ENCODE measurements at regions not wholly inside any gene's neighbourhood (a gene's known extent, or its start where the extent isn't known, plus 50 kb on each side); places are given as distances from the start of the nearest gene placed in this dataset.
"Not testable (repeated sequence)": the region's sequence is repeated elsewhere in the genome, so short reads cannot be mapped to it uniquely, and the experiment has no call there.

DNA sequence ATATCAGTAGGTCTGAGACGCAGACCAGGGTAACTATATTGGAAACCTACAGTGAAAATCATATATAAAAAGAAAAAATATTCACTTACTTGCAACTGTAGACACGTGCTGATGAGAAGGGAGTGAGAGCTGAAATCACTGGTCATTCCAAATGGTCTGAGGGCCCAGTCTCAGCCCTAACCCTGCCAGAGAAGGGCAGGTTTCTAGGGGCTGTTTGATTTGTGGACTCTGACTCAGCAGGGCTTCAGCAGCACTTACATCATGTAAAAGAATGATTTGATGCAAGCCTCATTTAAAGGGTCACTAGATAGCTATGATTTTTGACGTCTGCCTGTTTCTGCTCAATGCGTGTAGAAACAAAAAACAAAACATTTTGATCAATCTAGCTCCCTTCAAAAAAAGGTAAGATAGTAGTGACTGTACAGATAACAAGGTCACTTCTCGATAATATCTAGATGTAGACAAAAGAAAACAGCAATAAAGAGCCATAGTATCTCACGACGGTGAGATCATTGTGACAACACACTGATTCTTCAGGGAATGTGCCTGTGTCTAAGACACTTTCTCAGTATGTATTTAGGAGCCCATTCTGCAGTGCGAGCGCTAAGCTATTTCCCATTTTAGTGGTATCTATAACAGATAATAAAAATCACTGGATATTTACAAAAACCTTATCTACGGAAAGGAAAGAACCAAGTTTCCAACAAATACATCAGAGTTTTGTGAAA is 307.2 kb downstream of the HIVEP2 start:
- no peak for DNase-seq

DNA sequence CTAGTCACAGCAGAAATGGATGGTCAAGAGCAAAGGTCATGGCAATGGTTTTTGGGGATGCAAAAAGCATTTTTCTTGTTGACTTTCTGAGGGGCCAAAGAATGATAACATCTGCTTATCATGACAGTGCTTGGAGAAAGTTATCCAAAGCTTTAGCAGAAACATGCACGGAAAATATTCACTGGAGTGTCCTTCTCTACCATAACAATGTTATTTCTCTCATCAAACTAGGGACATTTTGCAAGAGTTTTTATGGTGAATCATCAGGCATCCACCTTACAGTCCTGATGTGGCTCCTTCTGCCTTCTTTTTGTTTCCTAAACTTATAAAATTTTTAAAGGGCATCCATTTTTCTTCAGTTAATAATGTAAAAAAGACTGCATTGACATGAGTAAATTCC is 302.3 kb downstream of the HIVEP2 start:
- no peak for DNase-seq

DNA sequence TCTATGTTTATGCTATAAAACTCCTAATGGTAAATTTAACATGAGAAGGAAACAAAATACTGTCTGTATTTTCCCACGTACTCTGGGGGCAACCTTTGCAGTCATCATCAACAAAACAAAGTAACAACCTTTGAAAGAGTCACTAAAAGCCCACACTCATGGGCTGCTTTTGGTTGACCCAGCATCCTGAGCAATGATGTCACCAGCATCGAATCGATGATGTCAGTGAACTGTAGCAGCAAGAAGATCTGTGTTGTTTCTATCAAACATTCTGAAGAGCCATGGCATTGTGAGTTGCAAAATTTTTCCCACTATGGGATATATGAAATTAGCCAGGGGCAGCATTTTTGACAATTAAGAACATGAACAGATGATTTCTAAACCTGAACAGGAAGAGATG is 300.1 kb downstream of the HIVEP2 start:
- DNase-seq, result no peak

DNA sequence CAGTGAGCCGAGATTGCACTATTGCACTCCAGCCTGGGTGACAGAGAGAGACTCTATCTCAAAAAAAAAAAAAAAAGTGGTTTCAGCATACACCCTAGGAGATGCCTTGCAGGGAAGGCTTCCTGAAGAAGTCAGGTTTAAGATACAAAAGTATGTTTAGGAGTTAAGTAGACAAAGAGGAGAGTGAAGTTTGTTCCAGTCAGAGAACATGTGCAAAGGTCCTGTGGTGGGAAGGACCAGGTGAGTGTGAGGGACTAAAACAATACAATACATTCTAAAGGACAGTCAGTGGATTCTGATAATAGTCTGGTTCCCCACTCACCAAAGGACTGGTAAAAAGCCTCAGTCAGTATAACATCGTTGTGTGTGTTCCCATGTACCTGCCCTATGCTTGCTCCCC is 299.3 kb downstream of the HIVEP2 start:
- DNase-seq, result no peak

DNA sequence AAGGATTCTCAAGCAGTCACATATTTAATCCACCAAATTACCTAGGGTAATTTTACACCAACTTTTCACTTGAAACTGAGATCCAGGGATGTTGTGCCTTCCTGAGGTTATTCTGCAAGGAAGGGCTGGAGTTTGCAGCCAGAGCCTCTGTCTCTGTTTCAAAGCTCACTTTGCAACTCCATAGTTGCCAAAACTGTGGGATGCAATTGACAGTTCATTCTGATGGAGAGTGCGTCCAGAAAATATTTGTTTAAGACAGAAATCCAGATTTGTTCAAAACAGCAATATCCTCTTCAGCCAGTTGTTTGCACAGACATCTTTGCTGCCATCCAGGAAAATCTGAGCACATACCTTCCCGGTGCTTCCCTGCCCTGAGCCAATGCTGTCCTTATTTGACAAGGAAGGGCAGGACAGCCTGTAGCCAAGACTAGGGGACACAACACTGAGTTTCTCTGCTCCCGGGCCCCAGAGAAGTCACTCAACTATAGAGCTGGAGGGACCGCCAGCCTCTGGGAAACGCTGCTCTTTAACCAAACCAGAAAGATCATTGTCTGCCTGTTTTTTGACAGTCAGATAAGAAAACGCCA is 297.4 kb downstream of the HIVEP2 start:
- DNase-seq, result no peak

DNA sequence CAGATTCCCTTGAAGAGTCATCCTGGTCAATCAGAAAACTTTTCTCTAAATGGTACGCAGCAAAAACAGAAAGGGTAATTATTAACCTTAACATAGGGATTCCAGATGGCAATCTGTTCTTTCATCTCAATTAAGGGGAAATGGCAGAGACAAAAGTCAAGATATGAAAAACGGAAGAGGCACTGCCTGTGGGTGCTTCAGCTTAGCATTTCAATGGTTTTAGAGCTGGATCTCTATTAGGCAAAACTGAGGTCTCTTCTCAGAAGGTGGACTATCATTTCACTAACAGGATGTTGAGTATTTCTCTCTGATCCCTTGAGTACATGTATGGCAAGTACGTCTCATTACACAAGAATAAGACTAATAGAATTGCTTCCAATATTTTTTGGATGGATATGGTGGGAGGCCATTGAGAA is 296.9 kb downstream of the HIVEP2 start:
- DNase-seq, result no peak

DNA sequence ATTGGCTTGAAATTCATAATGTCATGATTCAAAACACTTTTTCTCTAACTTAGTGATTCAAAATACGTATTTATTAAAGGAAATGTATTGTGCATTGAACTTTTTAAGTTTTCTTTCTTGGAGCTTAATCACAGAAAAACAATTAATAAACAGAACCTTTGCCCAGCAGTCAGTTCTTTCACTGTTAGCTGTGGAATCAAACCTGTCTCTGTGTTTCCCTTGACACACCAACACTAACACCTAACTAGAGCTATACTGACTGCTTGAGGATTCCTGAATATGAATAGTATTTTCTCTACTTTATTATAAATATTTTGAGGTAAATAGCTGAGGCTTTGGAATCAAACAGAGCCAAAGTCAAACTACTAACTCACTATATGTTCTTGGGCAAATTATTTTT is 296.4 kb downstream of the HIVEP2 start:
- no peak for DNase-seq

DNA sequence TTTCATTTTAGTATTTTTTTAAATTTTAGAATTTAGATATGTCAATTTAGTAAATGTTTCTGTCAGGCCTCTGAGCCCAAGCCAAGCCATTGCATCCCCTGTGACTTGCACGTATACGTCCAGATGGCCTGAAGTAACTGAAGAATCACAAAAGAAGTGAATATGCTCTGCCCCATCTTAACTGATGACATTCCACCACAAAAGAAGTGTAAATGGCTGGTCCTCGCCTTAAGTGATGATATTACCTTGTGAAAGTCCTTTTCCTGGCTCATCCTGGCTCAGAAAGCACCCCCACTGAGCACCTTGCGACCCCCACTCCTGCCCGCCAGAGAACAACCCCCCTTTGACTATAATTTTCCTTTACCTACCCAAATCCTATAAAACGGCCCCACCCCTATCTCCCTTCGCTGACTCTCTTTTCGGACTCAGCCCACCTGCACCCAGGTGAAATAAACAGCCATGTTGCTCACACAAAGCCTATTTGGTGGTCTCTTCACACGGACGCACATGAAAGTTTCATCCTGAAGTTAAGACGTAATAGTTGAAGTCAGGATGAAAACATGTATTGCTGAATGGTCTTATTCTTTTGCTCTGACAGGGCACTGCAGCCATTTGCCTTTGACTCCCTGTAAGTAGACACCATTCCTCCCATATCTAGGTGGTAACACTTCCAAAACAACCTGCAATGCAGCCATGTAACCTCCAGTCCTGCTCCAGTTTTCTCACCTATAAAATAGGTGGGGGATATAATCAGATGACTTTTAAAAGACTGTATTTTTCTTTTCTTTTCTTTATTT is 295.3 kb downstream of the HIVEP2 start:
- DNase-seq, result not testable (repeated sequence)

DNA sequence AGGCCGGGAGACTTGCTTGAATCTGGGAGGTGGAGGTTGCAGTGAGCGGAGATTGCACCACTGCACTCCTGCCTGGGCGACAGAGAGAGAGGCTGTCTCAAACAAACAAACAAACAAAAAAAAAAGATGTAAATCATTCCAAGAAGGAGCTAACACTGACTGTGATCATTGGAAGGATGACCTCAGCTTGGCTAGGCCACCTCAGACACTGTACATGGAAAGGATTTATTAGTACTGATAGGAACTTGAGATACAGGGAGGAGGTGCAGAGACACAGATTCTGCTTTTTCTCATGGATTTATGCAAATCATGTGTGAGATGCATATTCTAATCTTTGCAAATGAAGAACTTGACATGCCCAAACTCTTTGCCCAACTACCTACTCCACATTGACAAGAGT is 293.6 kb downstream of the HIVEP2 start:
- DNase-seq, result no peak

DNA sequence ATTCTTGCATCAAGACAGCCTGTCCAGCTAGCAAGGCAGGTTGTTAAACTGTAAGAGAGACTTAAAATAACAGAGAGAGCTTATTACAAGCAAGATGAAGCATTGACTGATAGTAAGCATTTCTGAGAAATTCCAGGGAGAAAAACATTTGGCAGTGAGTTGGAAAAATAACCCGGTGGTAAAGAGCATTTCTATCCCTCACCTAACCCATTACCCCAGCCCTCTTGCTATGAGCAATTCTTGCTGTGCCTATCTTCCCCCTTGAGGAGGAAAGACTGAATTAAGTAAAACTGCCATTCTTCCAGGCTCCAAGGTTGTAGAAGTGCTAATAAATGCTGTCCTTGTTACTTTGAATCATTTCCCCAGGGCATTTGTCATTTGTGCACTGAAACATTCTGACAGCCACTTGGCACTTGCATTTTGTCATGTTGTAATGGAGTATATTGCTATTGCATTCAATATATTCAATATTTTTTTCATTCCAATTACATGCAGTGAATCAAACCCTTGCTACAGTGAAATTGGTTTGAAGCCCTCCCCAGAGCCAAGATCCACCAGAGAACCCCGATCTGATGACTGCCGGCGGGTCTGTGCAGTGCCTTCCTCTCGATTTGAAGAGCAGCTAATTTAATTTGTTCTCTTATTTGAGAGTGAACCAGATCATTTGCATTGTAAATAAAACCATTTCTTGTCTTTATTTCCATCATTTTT is 291.1 kb downstream of the HIVEP2 start:
- no peak for DNase-seq

DNA sequence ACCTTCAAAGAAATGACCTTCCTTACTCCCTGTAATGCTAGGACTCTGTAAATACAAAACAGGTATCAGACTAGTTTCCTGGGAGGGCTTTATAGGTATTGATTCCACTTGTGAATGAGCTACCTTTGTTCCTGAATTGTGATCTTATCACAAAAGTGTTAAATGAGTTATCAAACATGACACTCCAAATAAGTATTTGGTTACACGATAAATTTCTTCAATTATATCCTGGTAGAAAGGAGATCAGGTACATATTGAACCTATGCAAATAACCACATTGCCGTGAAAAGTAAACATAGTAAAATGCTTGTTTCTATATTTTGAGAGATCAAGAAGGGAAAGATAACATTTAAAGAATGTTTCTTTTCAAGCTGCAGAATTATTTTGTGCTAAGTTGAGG is 285.3 kb downstream of the HIVEP2 start:
- no peak for DNase-seq

DNA sequence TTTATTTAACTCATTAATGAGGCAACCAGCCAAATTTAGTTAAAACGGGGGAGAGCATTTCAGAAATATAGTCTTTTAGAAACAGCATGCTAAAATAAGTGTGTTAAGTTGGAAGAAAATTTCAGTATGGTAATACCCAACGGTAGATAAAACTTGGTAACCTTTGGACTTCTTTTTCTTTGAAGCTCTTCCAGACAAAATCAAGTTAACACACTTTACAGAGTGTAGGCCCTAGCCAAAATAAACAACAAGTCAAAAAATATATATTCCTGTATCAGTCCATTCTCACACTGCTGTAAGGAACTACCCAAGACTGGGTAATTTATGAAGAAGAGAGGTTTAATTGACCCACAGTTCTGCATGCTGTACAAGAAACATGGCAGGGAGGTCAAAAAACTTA is 279.6 kb downstream of the HIVEP2 start:
- no peak for DNase-seq

DNA sequence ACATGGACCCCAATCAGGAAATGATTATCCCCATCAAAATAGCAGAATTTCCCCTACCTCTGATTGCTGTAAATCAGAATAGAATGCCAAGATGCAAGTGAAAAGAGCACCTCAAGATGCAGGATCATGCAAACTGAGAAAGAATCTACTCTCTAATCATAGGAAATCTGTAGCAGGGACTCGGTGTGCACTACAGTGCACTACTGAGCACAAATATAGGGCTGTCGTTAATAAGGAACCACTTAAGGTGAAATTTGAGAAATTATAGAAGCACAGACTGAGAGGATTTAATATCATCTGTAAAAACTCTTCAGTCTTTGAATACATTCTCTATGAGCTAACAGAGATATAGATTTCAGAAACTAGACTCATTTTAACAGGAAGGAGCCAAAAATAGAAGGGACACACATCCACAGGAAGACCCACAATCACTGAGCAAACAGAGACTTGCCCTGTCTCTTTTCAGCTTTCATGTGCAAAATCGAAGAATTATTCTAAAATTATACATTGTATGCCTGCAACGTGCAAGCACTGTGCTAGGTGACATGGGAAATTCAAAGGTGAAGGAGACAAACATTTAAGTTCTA is 278.3 kb downstream of the HIVEP2 start:
- DNase-seq, result no peak

DNA sequence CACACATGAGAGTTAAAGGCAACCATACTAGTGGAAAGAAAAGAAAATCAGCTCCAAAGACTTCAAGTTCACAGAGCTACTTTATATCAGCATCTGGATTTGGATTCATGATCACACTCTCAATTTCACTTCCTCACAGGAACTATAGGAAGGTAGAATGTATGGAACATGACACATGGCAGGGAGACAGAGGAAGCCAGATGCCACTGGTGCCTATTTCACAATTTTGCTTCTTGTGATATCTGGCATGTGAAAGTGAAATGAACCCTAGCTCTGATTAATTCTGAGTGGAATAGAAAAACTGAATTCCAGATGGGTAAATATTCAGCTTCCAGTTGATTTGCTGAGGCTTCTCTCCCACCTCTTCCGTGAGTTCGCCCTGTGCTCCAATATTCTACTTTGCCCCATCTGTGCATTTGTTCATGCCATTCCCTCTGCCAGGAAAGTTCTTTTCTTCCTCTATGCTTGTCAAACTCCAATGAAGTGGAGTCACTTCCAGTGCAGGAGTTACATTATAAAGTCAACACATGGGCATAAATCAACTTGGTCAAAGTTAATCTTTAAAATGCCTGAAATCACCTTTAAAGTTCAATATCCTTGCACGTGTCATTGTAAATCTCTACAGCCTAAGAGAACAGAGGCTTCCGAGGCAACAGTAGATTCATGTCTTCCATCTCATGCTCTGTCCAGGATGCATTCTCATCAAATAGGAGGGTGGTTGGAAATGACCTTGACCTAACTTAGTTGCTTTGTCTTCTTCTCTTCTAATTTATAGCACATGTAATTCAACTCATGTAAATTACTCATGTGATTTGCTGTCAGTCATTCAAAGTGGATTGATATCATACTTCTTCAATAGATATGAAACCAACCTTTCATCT is 275.3 kb downstream of the HIVEP2 start:
- DNase-seq, result no peak

DNA sequence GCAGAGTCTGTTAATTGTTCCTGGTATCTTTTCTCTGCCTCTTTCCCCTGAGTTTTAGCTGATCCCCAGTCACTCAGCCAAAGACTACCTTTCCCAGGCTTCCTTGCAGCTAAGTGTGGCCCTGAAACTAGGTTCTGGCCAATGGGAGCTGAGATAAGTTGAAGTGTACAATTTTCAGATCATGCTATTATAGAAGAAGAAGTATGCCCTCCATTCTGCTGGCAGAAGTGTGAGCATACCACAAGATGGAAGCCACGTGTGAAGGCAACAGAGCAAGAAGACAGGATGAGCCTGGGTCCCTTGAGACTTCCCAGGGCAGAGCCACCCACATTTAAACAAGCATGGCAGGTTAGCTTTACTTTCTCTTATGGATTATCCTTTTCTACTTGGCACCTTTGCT is 273.2 kb downstream of the HIVEP2 start:
- no peak for DNase-seq

DNA sequence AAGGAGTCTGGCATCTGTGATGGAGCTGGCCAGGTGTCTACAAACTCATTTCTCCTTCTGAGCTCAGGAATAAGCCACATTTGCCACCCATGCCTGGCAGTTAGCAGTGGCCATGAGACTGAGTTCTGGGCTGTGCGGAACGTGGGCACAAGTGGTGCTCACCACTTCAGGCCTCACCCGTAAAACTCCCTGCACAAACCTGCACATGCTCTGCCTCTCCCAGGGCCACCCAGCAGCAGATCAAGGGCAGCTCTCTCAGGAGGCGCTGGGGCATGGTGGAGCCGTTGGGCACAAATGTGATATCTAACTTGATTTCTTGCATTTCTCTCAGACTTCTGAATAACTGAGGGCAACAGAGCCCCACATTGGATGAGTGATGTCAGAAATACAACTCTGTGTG is 269.5 kb downstream of the HIVEP2 start:
- DNase-seq, result no peak

DNA sequence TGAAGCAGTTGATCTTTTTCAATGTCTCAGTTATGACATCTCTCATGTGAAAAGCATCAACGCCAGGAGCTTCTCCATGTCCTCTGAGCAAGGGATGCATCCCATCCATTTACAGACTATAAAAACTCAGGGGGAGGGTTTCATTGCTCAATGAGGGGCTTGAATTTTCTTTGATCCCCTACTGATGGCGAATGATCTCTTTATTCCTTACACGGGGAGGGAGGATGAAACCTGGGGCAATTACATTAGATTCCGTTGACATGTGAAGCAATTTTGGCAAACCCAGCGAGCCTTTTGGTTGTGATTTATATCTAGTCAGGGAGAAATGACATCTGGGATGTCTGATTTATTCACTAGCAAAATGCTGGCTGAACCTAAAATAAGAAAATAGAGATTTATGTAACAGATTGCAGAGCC is 268.9 kb downstream of the HIVEP2 start:
- no peak for DNase-seq

DNA sequence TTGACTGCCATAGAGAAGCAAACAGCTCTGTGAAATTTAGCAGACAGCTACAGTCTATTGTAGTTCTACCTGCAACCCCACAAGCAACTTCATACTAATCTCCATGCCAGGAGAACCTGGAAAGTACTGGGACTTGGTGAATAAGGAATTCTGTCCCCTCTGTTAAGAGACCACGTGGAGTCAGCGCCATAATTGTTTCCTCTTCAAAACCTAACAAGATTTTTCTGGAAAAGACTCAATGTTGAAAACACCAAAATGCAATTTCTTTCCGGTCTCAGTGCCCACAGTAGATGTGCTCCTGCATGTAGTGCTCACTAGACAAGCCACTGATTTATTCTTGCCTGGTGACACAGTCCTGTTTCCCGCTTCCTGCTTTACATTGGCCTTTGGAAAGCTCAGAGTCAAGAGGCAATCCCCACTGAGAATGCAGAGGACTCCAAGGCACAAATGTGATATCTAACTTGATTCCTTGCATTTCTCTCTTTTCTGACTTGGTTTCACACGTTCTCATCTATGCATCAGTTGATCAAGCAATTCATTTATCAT is 268.3 kb downstream of the HIVEP2 start:
- no peak for DNase-seq

DNA sequence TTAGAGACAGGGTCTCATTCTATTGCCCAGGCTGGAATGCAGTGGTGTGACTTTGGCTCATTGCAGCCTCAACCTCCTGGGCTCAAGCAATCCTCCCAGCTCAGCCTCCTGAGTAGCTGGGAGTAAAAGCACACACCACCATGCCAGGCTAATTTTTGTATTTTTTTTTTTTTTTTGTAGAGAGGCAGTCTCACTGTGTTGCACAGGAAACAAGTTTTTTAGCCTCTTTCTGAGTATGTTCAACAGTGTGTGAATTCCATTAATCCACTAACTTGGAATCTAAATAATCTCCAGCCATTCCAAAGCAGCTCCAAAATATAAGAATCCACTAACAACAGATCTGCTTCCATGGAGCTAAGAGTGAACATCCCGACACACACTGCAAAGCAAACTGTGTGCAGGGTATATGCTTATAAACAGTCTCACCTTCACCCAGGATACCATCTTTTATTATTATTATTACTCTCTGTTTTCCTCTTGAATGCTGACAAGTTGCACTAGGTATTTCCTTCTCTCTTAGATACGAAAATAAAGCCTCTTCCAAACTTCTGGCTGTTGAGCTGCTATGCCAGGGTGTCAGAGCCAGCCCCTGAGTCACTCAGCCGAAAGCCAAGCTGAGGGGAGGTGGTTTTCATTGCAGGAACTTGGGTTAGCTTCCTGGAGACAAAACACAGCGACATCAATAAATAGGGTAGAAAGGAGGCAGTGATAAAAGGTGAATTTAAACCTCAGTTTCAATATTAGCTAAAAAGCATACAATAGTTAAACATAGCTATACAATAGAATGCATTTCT is 264.9 kb downstream of the HIVEP2 start:
- no peak for DNase-seq

DNA sequence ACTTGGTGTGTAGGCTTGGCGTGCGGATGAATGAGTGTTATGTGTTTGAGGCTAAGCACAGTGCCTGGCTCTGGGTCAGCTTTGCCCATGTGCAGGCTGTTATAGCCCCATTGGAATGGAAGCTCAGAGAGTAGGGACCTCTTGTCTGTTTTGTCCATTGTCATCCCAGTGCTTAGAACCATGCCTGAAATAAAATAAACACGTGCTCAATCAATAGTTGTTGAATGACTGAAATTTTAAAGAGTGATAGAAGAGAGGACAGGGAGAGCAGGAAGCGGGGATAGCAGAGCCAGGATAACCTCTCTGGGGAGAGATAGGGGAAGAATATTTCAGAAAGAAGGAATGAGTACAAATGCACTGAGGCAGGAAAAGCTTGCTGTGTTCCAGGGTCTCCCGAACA is 263.9 kb downstream of the HIVEP2 start:
- DNase-seq, result no peak

DNA sequence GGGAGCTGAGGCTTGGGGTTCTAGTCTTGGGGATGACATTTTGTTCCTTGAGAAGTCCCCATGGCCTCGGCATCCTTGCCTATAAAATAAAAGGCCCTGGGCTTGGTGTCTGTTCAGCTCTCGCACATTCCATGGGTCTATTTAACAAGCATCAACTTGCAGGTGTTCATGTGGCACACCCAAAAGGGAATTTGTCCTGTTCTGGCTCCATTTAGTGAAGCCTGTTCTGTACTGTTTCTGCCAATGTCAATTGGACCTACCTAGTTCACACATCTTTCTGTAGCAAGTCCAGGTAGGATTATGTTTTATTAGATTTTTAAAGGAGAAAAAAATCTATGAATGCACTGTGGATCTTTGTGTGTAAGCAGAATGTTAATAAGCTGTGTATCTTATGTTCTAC is 262.0 kb downstream of the HIVEP2 start:
- no peak for DNase-seq

All from activated CD8-positive, alpha-beta memory T cell treated with anti-CD3 and anti-CD28 coated beads, Interleukin-2, amount 50 U/mL, for 48 hours (primary cell).